HEK293T (cell line): ENCODE measurements at regions not wholly inside any gene's neighbourhood (a gene's known extent, or its start where the extent isn't known, plus 50 kb on each side); places are given as distances from the start of the nearest gene placed in this dataset.

Source experiments
- CTCF ChIA-PET: fragments of 350-600 bp; formaldehyde crosslinking; extraction: SDS; loops from one replicate; lab custom pipeline; 2021; ENCODE audit warnings: antibody characterized with exemption, inconsistent platforms; lab: Yijun Ruan, JAX
- POLR2A ChIA-PET: fragments of 350-600 bp; formaldehyde crosslinking; extraction: SDS; loops from one replicate; lab custom pipeline; 2020; ENCODE audit warnings: antibody characterized with exemption, inconsistent platforms; lab: Yijun Ruan, JAX
- DNase-seq: peaks from one replicate; pipeline ENCODE4 v3.0.0; 2012; ENCODE audit warnings: mixed read lengths; ENCODE audit errors: extremely low spot score
- ARNT ChIP-seq: fragments of 450-650 bp; IDR thresholded peaks from 2 replicates; pipeline ENCODE4 v1.6.1; 2017; ENCODE audit warnings: mild to moderate bottlenecking
- BHLHE40 ChIP-seq: fragments of 450-650 bp; IDR thresholded peaks from 2 replicates; pipeline ENCODE4 v1.6.1; 2016; ENCODE audit warnings: mild to moderate bottlenecking, moderate library complexity, borderline replicate concordance
- CTBP1 ChIP-seq: fragments of 450-650 bp; IDR thresholded peaks from 2 replicates; pipeline ENCODE4 v1.6.1; 2016; ENCODE audit warnings: borderline replicate concordance
- ELF4 ChIP-seq: fragments of 450-650 bp; IDR thresholded peaks from 2 replicates; pipeline ENCODE4 v1.6.1; 2017; ENCODE audit warnings: antibody characterized with exemption
- FOXA1 ChIP-seq: fragments of 450-650 bp; IDR thresholded peaks from 2 replicates; pipeline ENCODE4 v1.6.1; 2016; ENCODE audit warnings: mild to moderate bottlenecking
- FOXK2 ChIP-seq: fragments of 450-650 bp; IDR thresholded peaks from 2 replicates; pipeline ENCODE4 v1.6.1; 2016; ENCODE audit warnings: mild to moderate bottlenecking
- FOXM1 ChIP-seq: fragments of 450-650 bp; IDR thresholded peaks from 2 replicates; pipeline ENCODE4 v1.6.1; 2017; ENCODE audit warnings: mild to moderate bottlenecking, borderline replicate concordance
- HDGF ChIP-seq: fragments of 450-650 bp; IDR thresholded peaks from 2 replicates; pipeline ENCODE4 v1.6.1; 2017; ENCODE audit warnings: antibody characterized with exemption, borderline replicate concordance
- L3MBTL2 ChIP-seq: fragments of 450-650 bp; conservative IDR thresholded peaks from 2 replicates; pipeline ENCODE4 v1.6.1; 2016; ENCODE audit warnings: mild to moderate bottlenecking
- LEF1 ChIP-seq: fragments of 450-650 bp; IDR thresholded peaks from 2 replicates; pipeline ENCODE4 v1.6.1; 2017; ENCODE audit warnings: mild to moderate bottlenecking, borderline replicate concordance
- NFRKB ChIP-seq: fragments of 450-650 bp; IDR thresholded peaks from 2 replicates; pipeline ENCODE4 v1.6.1; 2016; ENCODE audit warnings: mild to moderate bottlenecking, moderate library complexity
- SP1 ChIP-seq: fragments of 450-650 bp; IDR thresholded peaks from 2 replicates; pipeline ENCODE4 v1.6.1; 2017
- SUZ12 ChIP-seq: fragments of 450-650 bp; IDR thresholded peaks from 2 replicates; pipeline ENCODE4 v1.6.1; 2016; ENCODE audit warnings: mild to moderate bottlenecking
- TARDBP ChIP-seq: fragments of 450-650 bp; IDR thresholded peaks from 2 replicates; pipeline ENCODE4 v1.6.1; 2016
- ZNF384 ChIP-seq: fragments of 450-650 bp; IDR thresholded peaks from 2 replicates; pipeline ENCODE4 v1.6.1; 2016
- TF ChIP-seq, protein P1 (sequence below): fragments of 450-650 bp; IDR thresholded peaks from 2 replicates; pipeline ENCODE4 v1.6.1; 2016

- DNase-seq: no peak
- no peak for TF ChIP-seq LEF1
- TF ChIP-seq BHLHE40: no peak
- TF ChIP-seq SUZ12: no peak
- no peak for TF ChIP-seq TARDBP
- no peak for TF ChIP-seq CTBP1
- TF ChIP-seq ARNT: no peak
- TF ChIP-seq FOXA1: no peak
- TF ChIP-seq FOXM1: no peak
- TF ChIP-seq ELF4: no peak
- TF ChIP-seq SP1: no peak
- no peak for TF ChIP-seq ZNF384
- TF ChIP-seq, protein P1, sequence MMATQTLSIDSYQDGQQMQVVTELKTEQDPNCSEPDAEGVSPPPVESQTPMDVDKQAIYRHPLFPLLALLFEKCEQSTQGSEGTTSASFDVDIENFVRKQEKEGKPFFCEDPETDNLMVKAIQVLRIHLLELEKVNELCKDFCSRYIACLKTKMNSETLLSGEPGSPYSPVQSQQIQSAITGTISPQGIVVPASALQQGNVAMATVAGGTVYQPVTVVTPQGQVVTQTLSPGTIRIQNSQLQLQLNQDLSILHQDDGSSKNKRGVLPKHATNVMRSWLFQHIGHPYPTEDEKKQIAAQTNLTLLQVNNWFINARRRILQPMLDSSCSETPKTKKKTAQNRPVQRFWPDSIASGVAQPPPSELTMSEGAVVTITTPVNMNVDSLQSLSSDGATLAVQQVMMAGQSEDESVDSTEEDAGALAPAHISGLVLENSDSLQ: no peak
- no peak for TF ChIP-seq L3MBTL2
- no peak for TF ChIP-seq NFRKB
- no peak for TF ChIP-seq HDGF
- no peak for TF ChIP-seq FOXK2
- ChIA-PET POLR2A (no interaction called here), CTCF (interaction anchor here (0.6 to 3.0 kb wide), 2 partner anchors 407 to 1011 kb away, joined by 3 to 35 read pairs; no protein-coding TSS in a partner anchor)
These were observed 1169.3 kb downstream of the DSC3 start for GRCh38 chr18:29873211-29873610.

- CTCF ChIA-PET: interaction anchor here (0.8 kb wide), 1 partner anchor 323 kb away, joined by 4 read pairs; no protein-coding TSS in a partner anchor
- POLR2A ChIA-PET: no interaction called here
- DNase-seq: no peak
- no peak for TF ChIP-seq TARDBP
- TF ChIP-seq L3MBTL2: no peak
- no peak for TF ChIP-seq SP1
- no peak for TF ChIP-seq FOXA1
- no peak for TF ChIP-seq ELF4
- TF ChIP-seq, protein P1: no peak
- TF ChIP-seq FOXM1: no peak
- no peak for TF ChIP-seq BHLHE40
- no peak for TF ChIP-seq CTBP1
These were observed 1171.3 kb downstream of the DSC3 start for GRCh38 chr18:29871246-29871645.

- CTCF ChIA-PET: interaction anchor here (0.6 to 1.2 kb wide), 2 partner anchors 11 to 748 kb away, joined by 3 to 6 read pairs; no protein-coding TSS in a partner anchor
- no peak for DNase-seq
- no peak for TF ChIP-seq LEF1
- no peak for TF ChIP-seq TARDBP
- TF ChIP-seq L3MBTL2: no peak
- TF ChIP-seq FOXK2: no peak
- no peak for TF ChIP-seq SP1
- TF ChIP-seq FOXM1: no peak
- no peak for TF ChIP-seq ZNF384
- no peak for TF ChIP-seq CTBP1
- TF ChIP-seq NFRKB: no peak
- no peak for TF ChIP-seq BHLHE40
- TF ChIP-seq ELF4: no peak
- no peak for TF ChIP-seq FOXA1
- TF ChIP-seq SUZ12: no peak
- TF ChIP-seq ARNT: no peak
- POLR2A ChIA-PET: no interaction called here
These were observed 1179.7 kb downstream of the DSC3 start for GRCh38 chr18:29862824-29863223.

DNA sequence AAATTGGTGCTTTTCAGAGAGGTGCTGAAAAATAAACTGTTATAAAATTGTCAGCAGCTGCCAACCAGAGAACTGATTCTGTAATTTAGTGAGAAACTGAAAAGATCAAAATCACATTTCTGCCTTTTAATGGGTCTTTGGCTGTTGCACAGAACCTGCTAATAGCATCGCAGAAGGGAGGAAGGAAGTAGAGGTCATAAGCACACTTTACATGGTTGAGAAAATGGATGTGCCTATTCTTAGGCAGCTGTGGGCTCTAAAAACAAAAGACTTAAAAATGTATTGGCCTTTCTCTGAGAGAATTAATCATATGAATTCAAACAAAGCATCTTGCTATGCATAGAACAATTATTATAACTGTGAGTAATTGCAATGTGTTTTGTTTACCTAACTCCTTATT, 1186.9 kb downstream of the DSC3 start:
- DNase-seq: no peak
- TF ChIP-seq FOXM1 (no peak), TARDBP (no peak), HDGF (no peak), CTBP1 (no peak), LEF1 (no peak), L3MBTL2 (no peak), SUZ12 (no peak), ZNF384 (no peak), NFRKB (no peak), ARNT (no peak), ELF4 (no peak), FOXK2 (no peak), FOXA1 (no peak), SP1 (no peak), BHLHE40 (no peak)
- TF ChIP-seq, protein P1: no peak
- POLR2A ChIA-PET: no interaction called here
- CTCF ChIA-PET: interaction anchor here (1.4 kb wide), 1 partner anchor 19 kb away, joined by 3 read pairs; no protein-coding TSS in a partner anchor

DNA sequence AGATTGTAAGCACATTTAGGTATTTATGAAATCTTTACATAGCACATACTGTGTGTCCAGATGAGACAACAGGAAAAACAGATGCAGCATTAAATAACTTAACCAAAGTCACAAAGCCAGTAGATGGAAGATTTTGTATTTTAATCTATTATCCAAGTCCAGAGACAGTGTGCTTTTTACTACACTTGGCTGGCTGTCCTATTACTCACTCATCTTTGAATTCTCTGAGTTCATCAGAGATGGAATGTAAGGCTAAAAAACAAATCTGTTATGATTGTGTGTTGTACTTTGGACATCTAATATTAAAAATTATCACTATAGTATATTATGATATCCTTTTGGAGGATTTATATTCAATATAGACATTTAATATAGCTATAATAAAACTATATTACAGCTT, 1189.4 kb downstream of the DSC3 start:
- ChIA-PET POLR2A (no interaction called here), CTCF (no interaction called here)
- no peak for DNase-seq
- TF ChIP-seq ARNT (no peak), ZNF384 (no peak), ELF4 (no peak), FOXK2 (no peak), LEF1 (no peak), TARDBP (no peak), SUZ12 (no peak), BHLHE40 (no peak), CTBP1 (no peak), SP1 (no peak)
- TF ChIP-seq, protein P1: no peak

- TF ChIP-seq HDGF: no peak
- no peak for TF ChIP-seq TARDBP
- TF ChIP-seq LEF1: no peak
- CTCF ChIA-PET: no interaction called here
- POLR2A ChIA-PET: no interaction called here
- no peak for DNase-seq
These were observed 1193.4 kb downstream of the DSC3 start for GRCh38 chr18:29849144-29849543.
